IPS-18a (cell line): ENCODE measurements at regions not wholly inside any gene's neighbourhood (a gene's known extent, or its start where the extent isn't known, plus 50 kb on each side); places are given as distances from the start of the nearest gene placed in this dataset.

Experiments used
- H3K27ac ChIP-seq: one replicate; pipeline ENCODE4 v1.5.1; 2013; ENCODE audit warnings: low read length
- H3K27me3 ChIP-seq: one replicate; pipeline ENCODE4 v1.6.1; 2013; ENCODE audit warnings: mild to moderate bottlenecking, low read length; ENCODE audit not compliant: control insufficient read depth, insufficient read depth
- H3K36me3 ChIP-seq: one replicate; pipeline ENCODE4 v1.6.1; 2013; ENCODE audit warnings: low read depth, low read length; ENCODE audit not compliant: control insufficient read depth
- H3K4me1 ChIP-seq: one replicate; pipeline ENCODE4 v1.6.1; 2013; ENCODE audit warnings: low read depth, low read length; ENCODE audit not compliant: control insufficient read depth
- H3K4me3 ChIP-seq: one replicate; pipeline ENCODE4 v1.5.1; 2013; ENCODE audit warnings: low read length
- H3K9ac ChIP-seq: one replicate; pipeline ENCODE4 v1.6.1; 2013; ENCODE audit warnings: mild to moderate bottlenecking, low read length, moderate library complexity
- H3K9me3 ChIP-seq: one replicate; pipeline ENCODE4 v1.6.1; 2013; ENCODE audit warnings: low read depth, low read length; ENCODE audit not compliant: control insufficient read depth

GRCh38 chr5:89087128-89087527 lies 204.1 kb upstream of the MEF2C start:
- H3K27me3 ChIP-seq = no peaks in the 10 kb centered on the region
- peaks cover 14% of the 10 kb centered on the region for H3K4me1 ChIP-seq
- no peak overlapping the region for H3K4me3 ChIP-seq
- H3K9ac ChIP-seq = no peak overlapping the region
- no peaks in the 10 kb centered on the region for H3K36me3 ChIP-seq
- no peaks in the 10 kb centered on the region for H3K9me3 ChIP-seq
- no peak overlapping the region for H3K27ac ChIP-seq

DNA sequence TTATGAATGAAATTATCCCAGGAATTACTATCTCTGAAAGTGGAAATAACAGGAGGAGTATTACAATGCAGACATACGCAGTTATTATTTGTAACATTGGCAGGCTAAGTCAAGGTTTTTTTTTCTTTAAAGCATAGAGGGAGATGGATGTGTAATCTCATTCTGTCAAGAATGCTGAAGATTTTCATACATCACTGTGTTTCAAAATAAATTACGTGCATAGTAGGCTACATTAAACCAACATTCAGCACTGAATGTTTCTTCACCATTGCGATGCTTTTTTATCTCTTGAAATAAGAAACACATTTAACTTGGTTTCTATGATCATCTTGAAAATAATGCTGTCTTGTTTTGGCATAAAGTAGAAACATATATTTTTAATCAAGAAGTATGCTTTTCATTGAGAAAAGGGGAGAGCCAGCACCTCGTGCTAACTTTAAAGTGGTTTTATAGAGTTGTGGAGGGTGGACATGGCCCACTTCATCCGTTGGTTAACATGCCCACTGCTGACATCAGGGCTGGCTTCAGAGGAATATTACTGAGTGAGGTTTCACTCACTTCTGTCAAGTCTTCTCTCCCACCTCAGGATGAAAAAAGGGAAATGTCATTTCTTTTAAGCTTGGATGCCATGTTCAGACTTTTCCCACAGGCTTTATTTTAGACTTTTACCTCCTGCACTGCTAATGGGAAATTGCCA lies 203.6 kb upstream of the MEF2C start:
- H3K27ac ChIP-seq = no peak overlapping the region
- no peaks in the 10 kb centered on the region for H3K36me3 ChIP-seq
- peaks cover 14% of the 10 kb centered on the region for H3K4me1 ChIP-seq
- no peaks in the 10 kb centered on the region for H3K27me3 ChIP-seq
- no peak overlapping the region for H3K9ac ChIP-seq
- no peaks in the 10 kb centered on the region for H3K9me3 ChIP-seq
- no peak overlapping the region for H3K4me3 ChIP-seq

GRCh38 chr5:89083791-89084190 lies 200.8 kb upstream of the MEF2C start:
- Histone ChIP-seq H3K27me3 (no peaks in the 10 kb centered on the region), H3K27ac (no peak overlapping the region), H3K9ac (no peak overlapping the region), H3K4me3 (no peak overlapping the region), H3K36me3 (no peaks in the 10 kb centered on the region), H3K4me1 (peaks cover 14% of the 10 kb centered on the region), H3K9me3 (no peaks in the 10 kb centered on the region)

- H3K4me3 ChIP-seq = no peak overlapping the region
- H3K27ac ChIP-seq = no peak overlapping the region
- H3K9ac ChIP-seq = no peak overlapping the region
- no peaks in the 10 kb centered on the region for H3K27me3 ChIP-seq
- no peaks in the 10 kb centered on the region for H3K9me3 ChIP-seq
- H3K36me3 ChIP-seq = no peaks in the 10 kb centered on the region
- no peaks in the 10 kb centered on the region for H3K4me1 ChIP-seq
Observed at GRCh38 chr5:89081360-89081759, 198.4 kb upstream of the MEF2C start.

DNA sequence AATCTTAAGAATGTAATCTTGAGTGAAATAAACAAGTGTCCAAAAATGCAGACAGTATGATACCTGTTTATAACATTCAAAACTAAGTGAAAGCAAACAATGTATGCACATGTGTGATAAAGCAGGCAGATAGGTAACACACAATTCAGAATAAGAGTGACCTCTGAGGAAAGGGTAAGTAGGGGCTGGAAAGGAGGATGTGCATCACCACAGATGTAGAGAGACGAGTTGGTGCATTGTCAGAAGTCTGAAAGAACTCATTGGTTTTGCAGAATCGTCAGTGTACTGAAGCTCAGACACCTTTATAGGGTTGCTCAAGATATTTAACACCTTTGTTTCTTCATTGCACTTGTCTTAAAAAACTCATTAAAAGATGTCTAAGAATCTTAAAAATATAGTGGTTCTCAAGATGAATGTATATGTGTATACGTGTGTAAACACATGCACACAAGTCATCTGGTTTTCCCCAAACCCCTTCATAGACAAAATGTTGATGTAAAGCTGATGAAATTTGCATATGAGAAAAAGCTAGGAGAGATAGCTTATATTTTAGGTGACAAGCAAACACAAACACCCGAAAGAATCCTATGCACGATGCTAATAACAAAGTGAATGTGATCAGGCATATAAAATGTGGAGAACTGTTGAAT lies 197.6 kb upstream of the MEF2C start:
- no peak overlapping the region for H3K4me3 ChIP-seq
- no peaks in the 10 kb centered on the region for H3K4me1 ChIP-seq
- no peak overlapping the region for H3K9ac ChIP-seq
- H3K27me3 ChIP-seq = no peaks in the 10 kb centered on the region
- H3K36me3 ChIP-seq = no peaks in the 10 kb centered on the region
- no peak overlapping the region for H3K27ac ChIP-seq
- no peaks in the 10 kb centered on the region for H3K9me3 ChIP-seq

GRCh38 chr5:89072842-89073672 lies 190.1 kb upstream of the MEF2C start:
- H3K4me3 ChIP-seq = no peak overlapping the region
- no peak overlapping the region for H3K9ac ChIP-seq
- H3K27ac ChIP-seq = no peak overlapping the region

GRCh38 chr5:89071941-89072331 lies 189.0 kb upstream of the MEF2C start:
- no peak overlapping the region for H3K27ac ChIP-seq
- H3K9ac ChIP-seq = no peak overlapping the region
- H3K36me3 ChIP-seq = no peaks in the 10 kb centered on the region
- no peaks in the 10 kb centered on the region for H3K4me1 ChIP-seq
- no peaks in the 10 kb centered on the region for H3K9me3 ChIP-seq
- no peaks in the 10 kb centered on the region for H3K27me3 ChIP-seq
- H3K4me3 ChIP-seq = no peak overlapping the region

More at GRCh38 chr5:89072842-89073672, 190.1 kb upstream of the MEF2C start:
- Histone ChIP-seq H3K36me3 (no peaks in the 10 kb centered on the region), H3K27me3 (no peaks in the 10 kb centered on the region), H3K4me1 (no peaks in the 10 kb centered on the region), H3K9me3 (no peaks in the 10 kb centered on the region)

GRCh38 chr5:89071101-89071940 lies 188.3 kb upstream of the MEF2C start:
- H3K27ac ChIP-seq = no peak overlapping the region
- H3K27me3 ChIP-seq = no peaks in the 10 kb centered on the region
- H3K36me3 ChIP-seq = no peaks in the 10 kb centered on the region
- no peaks in the 10 kb centered on the region for H3K9me3 ChIP-seq
- no peak overlapping the region for H3K9ac ChIP-seq
- no peaks in the 10 kb centered on the region for H3K4me1 ChIP-seq
- no peak overlapping the region for H3K4me3 ChIP-seq

GRCh38 chr5:89069591-89069990 lies 186.6 kb upstream of the MEF2C start:
- Histone ChIP-seq H3K9me3 (no peaks in the 10 kb centered on the region), H3K4me1 (no peaks in the 10 kb centered on the region), H3K27ac (no peak overlapping the region), H3K27me3 (no peaks in the 10 kb centered on the region), H3K4me3 (no peak overlapping the region), H3K9ac (no peak overlapping the region), H3K36me3 (no peaks in the 10 kb centered on the region)

- Histone ChIP-seq H3K9me3 (no peaks in the 10 kb centered on the region), H3K27ac (no peak overlapping the region), H3K27me3 (no peaks in the 10 kb centered on the region), H3K4me1 (no peaks in the 10 kb centered on the region), H3K4me3 (no peak overlapping the region), H3K9ac (no peak overlapping the region), H3K36me3 (no peaks in the 10 kb centered on the region)
Observed at GRCh38 chr5:89067362-89067761, 184.4 kb upstream of the MEF2C start.

DNA sequence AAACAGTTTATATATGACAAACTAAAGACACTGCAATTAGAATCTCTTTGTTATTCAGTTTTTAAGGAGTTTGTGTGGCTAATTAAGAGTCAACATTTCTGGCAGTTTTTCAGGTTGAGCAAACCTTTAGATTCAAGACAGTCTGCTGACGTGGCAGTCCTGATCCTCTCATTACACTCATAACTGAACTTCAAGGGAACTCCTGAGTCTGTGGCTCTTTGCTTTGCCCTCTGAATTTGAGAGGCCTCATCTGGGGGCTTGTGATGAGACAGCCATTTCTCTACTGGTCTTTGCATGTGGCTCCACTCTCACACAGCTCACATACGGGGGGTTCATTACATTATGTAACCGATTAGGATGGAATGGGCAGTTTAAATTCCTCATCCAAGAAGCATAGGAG lies 182.9 kb upstream of the MEF2C start:
- Histone ChIP-seq H3K27ac (no peak overlapping the region), H3K4me3 (no peak overlapping the region), H3K36me3 (no peaks in the 10 kb centered on the region), H3K9me3 (no peaks in the 10 kb centered on the region), H3K9ac (no peak overlapping the region), H3K27me3 (no peaks in the 10 kb centered on the region), H3K4me1 (no peaks in the 10 kb centered on the region)
